CD4-positive, CD25-positive, alpha-beta regulatory T cell (primary cell): ENCODE measurements at regions not wholly inside any gene's neighbourhood (a gene's known extent, or its start where the extent isn't known, plus 50 kb on each side); places are given as distances from the start of the nearest gene placed in this dataset.

Experiments
- ATAC-seq, 2 donors: fragments of 150-1000 bp; cut with Tn5 transposase; one replicate each; pipeline ENCODE4 v1.10.0; 2021; ENCODE audit warnings: low read depth in 2 of 2, moderate number of reproducible peaks in 2 of 2, moderate library complexity in 1 of 2
- DNase-seq, 3 donors: peaks; one replicate each; pipeline versions ENCODE4 v3.0.0 to v3.0.0-alpha.2; 2012 to 2022; ENCODE audit warnings: mixed read lengths in 1 of 3
- H3K27ac ChIP-seq: one replicate; pipeline ENCODE4 v1.7.0; 2013; ENCODE audit warnings: mild to moderate bottlenecking, low read length; ENCODE audit not compliant: insufficient read depth, poor library complexity, severe bottlenecking
- H3K27me3 ChIP-seq: one replicate; pipeline ENCODE4 v1.7.0; 2013; ENCODE audit warnings: low read length; ENCODE audit not compliant: control insufficient read depth, insufficient read depth
- H3K36me3 ChIP-seq: one replicate; pipeline ENCODE4 v1.7.0; 2013; ENCODE audit warnings: mild to moderate bottlenecking, low read length, moderate library complexity; ENCODE audit not compliant: control insufficient read depth, insufficient read depth
- H3K4me1 ChIP-seq: 2 replicates; pipeline ENCODE4 v1.7.0; 2013; ENCODE audit warnings: mild to moderate bottlenecking, low read length; ENCODE audit not compliant: insufficient read depth, control insufficient read depth, poor library complexity, severe bottlenecking
- H3K4me3 ChIP-seq: one replicate; pipeline ENCODE4 v1.7.0; 2013; ENCODE audit warnings: low read depth, mild to moderate bottlenecking, low read length, moderate library complexity
- H3K9me3 ChIP-seq, 2 experiments: 1 replicate in 1 of 2; 2 replicates in 1 of 2; pipeline ENCODE4 v1.7.0; 2013; ENCODE audit warnings: low read length in 2 of 2, mild to moderate bottlenecking in 1 of 2, moderate library complexity in 1 of 2; ENCODE audit not compliant: control insufficient read depth in 2 of 2
- H3K27ac Mint-ChIP-seq, 3 donors: one replicate each; pipeline ENCODE4 v1.8.0; 2020 to 2022; ENCODE audit warnings: mild to moderate bottlenecking in 3 of 3, mixed read lengths in 3 of 3, moderate library complexity in 2 of 3
- H3K27me3 Mint-ChIP-seq: one replicate; pipeline ENCODE4 v1.8.0; 2022; ENCODE audit warnings: mild to moderate bottlenecking, mixed read lengths
- H3K36me3 Mint-ChIP-seq: one replicate; pipeline ENCODE4 v1.8.0; 2020; ENCODE audit warnings: mixed read lengths
- H3K4me1 Mint-ChIP-seq, 4 donors: one replicate each; pipeline ENCODE4 v1.8.0; 2020 to 2022; ENCODE audit warnings: mixed read lengths in 4 of 4, mild to moderate bottlenecking in 1 of 4
- H3K4me3 Mint-ChIP-seq, 4 donors: one replicate each; pipeline ENCODE4 v1.8.0; 2020 to 2022; ENCODE audit warnings: mild to moderate bottlenecking in 4 of 4, mixed read lengths in 4 of 4, moderate library complexity in 3 of 4
- H3K9me3 Mint-ChIP-seq, 7 donors: one replicate each; pipeline ENCODE4 v1.8.0; 2020 to 2022; ENCODE audit warnings: mixed read lengths in 7 of 7, mild to moderate bottlenecking in 3 of 7, moderate library complexity in 2 of 7

DNA sequence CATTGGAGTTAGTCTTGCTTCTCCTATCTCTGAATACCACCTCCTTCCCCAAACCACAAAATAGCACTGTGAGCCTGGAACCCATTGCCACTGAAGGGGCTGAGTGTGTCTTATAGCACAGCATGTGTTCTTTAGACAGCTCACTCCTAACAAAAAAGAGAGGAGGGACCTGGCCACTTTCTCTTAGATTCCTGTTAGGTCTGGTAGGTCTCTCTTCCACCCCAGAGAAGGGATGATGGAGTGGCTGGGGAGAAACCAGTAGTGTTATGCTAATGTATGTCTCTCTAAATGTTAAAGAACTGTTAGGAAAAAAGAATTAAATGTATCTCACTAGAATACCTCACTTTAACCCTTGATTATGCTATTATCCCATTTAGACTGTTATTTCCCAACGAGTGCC, 340.3 kb downstream of the EPHA7 start:
- Mint-ChIP-seq H3K27ac (no peak overlapping the region), H3K27me3 (no peaks in the 10 kb centered on the region)
- H3K36me3 ChIP-seq: no peaks in the 10 kb centered on the region

DNA sequence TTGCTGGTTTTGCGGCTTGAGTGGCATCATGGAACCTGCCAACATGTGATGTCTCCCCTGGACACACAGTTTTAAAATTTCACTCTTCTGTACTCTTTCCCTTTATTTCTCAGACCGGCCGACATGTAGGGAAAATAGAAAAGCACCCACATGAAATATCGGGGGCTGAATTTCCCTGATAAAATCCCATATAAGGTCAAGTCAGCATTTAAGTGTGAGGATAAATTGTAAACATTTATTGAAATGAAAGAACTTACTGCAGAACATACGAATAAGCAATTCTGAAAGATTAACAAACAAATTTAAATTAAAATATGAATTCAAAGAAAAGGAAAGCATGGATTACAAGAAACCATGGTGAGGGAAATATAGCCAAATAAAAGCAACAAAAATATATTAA, 345.5 kb downstream of the EPHA7 start:
- Histone ChIP-seq H3K9me3 (peaks cover 0 to 2% of the 10 kb centered on the region in 2 experiments), H3K27me3 (no peaks in the 10 kb centered on the region), H3K36me3 (no peaks in the 10 kb centered on the region), H3K27ac (no peak overlapping the region), H3K4me1 (no peaks in the 10 kb centered on the region), H3K4me3 (no peak overlapping the region)
- Mint-ChIP-seq H3K4me3 (no peak overlapping the region), H3K4me1 (no peaks in the 10 kb centered on the region), H3K27ac (no peak overlapping the region), H3K27me3 (no peaks in the 10 kb centered on the region), H3K9me3 (peaks cover 0 to 10% (median 1%) of the 10 kb centered on the region in 7 donors), H3K36me3 (no peaks in the 10 kb centered on the region)
- no peak for ATAC-seq
- no peak for DNase-seq

More for the DNA sequence above, 340.3 kb downstream of the EPHA7 start:
- no peaks in the 10 kb centered on the region for H3K27me3 ChIP-seq
- no peak overlapping the region for H3K4me3 ChIP-seq
- H3K4me1 Mint-ChIP-seq: no peaks in the 10 kb centered on the region
- H3K27ac ChIP-seq: no peak overlapping the region
- peaks cover 0 to 3% of the 10 kb centered on the region in 2 experiments for H3K9me3 ChIP-seq
- H3K4me1 ChIP-seq: no peaks in the 10 kb centered on the region
- H3K4me3 Mint-ChIP-seq: no peak overlapping the region
- peaks cover 0 to 6% (median 2%) of the 10 kb centered on the region in 7 donors for H3K9me3 Mint-ChIP-seq
- no peak for DNase-seq
- no peak for ATAC-seq
- no peaks in the 10 kb centered on the region for H3K36me3 Mint-ChIP-seq

DNA sequence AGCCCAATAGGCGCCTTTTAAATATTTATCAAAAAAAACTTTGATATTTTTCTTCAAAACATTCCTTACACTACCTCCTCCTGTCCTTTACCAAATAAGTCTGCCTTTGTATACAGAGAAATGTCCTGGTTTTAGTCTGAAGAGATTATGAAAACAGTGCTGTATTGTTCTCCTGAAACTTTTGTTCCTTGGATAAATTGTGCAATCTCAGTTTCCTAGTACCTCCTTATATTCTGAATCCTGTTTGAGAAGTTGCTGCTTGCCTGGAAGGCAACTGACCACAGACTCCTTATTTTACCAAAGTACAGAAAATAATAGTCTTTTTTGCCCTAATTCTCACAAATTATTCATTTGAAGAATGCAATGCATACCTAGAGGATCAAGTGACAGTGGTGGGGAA, 349.5 kb downstream of the EPHA7 start:
- no peaks in the 10 kb centered on the region for H3K4me1 Mint-ChIP-seq
- Histone ChIP-seq H3K27me3 (no peaks in the 10 kb centered on the region), H3K4me3 (no peak overlapping the region), H3K4me1 (no peaks in the 10 kb centered on the region), H3K27ac (no peak overlapping the region), H3K9me3 (peaks cover 0 to 2% of the 10 kb centered on the region in 2 experiments), H3K36me3 (no peaks in the 10 kb centered on the region)
- H3K9me3 Mint-ChIP-seq: peaks cover 1 to 19% (median 5%) of the 10 kb centered on the region in 7 donors
- no peak overlapping the region for H3K4me3 Mint-ChIP-seq
- no peak overlapping the region for H3K27ac Mint-ChIP-seq
- ATAC-seq (no peak), DNase-seq (no peak)
- H3K27me3 Mint-ChIP-seq: no peaks in the 10 kb centered on the region
- H3K36me3 Mint-ChIP-seq: no peaks in the 10 kb centered on the region

DNA sequence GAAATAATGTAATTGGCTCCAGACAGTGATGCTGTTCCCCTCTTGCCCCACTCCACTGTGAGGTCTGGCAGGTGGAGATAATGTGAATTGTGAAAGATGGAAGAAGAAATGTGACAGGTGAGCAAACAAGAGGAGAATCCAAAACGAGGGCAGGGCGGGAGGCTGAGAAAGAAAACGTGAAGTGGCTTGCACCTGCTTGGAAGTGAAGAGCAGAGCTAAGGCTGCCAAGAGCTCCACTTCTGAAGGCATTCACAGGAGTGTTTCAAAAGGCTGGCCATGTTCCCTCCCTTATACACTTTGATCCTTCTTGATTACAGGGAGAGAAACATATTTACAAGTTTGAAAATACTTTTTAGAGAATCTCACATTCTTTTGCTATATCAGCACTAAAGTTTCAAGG, 359.4 kb downstream of the EPHA7 start:
- H3K27me3 Mint-ChIP-seq: no peaks in the 10 kb centered on the region

DNA sequence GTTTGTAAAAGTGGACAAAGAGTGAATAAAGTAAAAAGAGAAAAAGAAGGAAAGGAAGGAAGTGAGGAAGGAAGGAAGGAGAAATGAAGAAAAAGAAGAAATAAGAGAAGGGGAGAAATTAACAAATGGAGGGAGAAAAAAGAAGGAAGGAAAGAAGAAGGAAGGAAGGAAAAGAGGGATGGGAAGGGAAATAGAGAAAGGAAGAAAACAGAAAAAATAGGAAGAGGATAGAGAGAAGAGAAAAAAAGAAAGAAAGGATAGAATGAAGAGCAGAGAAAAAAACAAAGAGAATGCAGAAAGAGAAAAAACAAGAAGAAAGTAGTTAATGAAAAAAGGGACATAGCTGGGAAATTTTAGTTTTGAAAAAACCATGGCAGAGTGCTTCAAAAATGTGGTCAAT, 361.8 kb downstream of the EPHA7 start:
- H3K4me1 Mint-ChIP-seq: no peaks in the 10 kb centered on the region
- H3K4me1 ChIP-seq: no peaks in the 10 kb centered on the region
- no peak overlapping the region for H3K4me3 ChIP-seq
- H3K27me3 ChIP-seq: no peaks in the 10 kb centered on the region
- no peak for ATAC-seq
- H3K36me3 Mint-ChIP-seq: no peaks in the 10 kb centered on the region
- DNase-seq: no peak
- peaks cover 5 to 24% (median 14%) of the 10 kb centered on the region in 7 donors for H3K9me3 Mint-ChIP-seq
- no peak overlapping the region for H3K27ac ChIP-seq
- H3K9me3 ChIP-seq: no peaks in the 10 kb centered on the region
- no peaks in the 10 kb centered on the region for H3K27me3 Mint-ChIP-seq
- H3K4me3 Mint-ChIP-seq: no peak overlapping the region
- H3K27ac Mint-ChIP-seq: no peak overlapping the region
- H3K36me3 ChIP-seq: no peaks in the 10 kb centered on the region

More for the DNA sequence above, 359.4 kb downstream of the EPHA7 start:
- peaks cover 2 to 14% (median 10%) of the 10 kb centered on the region in 7 donors for H3K9me3 Mint-ChIP-seq
- ATAC-seq: no peak
- Histone ChIP-seq H3K4me3 (no peak overlapping the region), H3K27ac (no peak overlapping the region), H3K4me1 (no peaks in the 10 kb centered on the region), H3K27me3 (no peaks in the 10 kb centered on the region), H3K9me3 (no peaks in the 10 kb centered on the region), H3K36me3 (no peaks in the 10 kb centered on the region)
- H3K36me3 Mint-ChIP-seq: no peaks in the 10 kb centered on the region
- H3K27ac Mint-ChIP-seq: no peak overlapping the region
- no peaks in the 10 kb centered on the region for H3K4me1 Mint-ChIP-seq
- H3K4me3 Mint-ChIP-seq: no peak overlapping the region
- DNase-seq: no peak

DNA sequence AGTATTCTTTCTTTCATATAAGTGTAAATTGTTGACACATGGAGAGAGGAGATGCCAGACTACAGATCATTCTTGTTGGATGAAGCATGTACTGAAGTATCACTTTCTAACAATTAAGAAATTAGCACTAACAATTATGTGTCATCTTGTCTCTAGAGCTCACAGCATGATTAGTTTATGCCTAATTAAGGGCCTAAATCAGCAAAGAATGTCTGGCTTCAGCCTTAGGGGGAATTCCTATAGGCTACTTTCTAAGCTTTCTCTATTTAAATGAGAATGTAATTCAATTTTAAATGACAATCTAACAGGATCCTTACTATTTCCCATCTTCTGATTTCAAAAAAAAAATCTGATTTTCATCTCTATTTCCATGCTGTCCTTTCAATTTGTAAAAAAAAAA, 371.0 kb downstream of the EPHA7 start:
- no peaks in the 10 kb centered on the region for H3K4me1 Mint-ChIP-seq
- ATAC-seq: no peak
- no peak for DNase-seq

DNA sequence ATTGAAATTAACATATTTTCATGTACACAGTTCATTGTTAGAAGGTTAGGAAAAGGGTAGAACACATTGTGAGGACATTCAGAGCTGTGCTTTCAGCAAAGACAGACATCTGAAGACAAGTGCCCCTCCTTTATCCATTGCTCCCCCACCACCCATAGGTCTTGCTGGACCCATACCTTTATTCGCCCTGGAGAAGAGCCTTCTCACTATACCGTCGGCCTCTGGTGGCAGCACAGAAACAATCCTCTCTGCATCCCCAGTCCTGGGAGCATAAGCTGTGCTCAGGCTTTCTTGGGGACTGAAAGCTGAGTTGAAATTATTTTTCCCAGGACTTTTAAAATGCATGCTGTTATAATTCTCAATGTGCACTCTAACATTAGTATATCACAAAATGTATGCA, 372.3 kb downstream of the EPHA7 start:
- no peaks in the 10 kb centered on the region for H3K4me1 Mint-ChIP-seq
- no peaks in the 10 kb centered on the region for H3K9me3 ChIP-seq
- no peaks in the 10 kb centered on the region for H3K36me3 Mint-ChIP-seq
- H3K4me3 Mint-ChIP-seq: no peak overlapping the region
- no peak overlapping the region for H3K27ac Mint-ChIP-seq
- H3K27me3 ChIP-seq: no peaks in the 10 kb centered on the region
- no peaks in the 10 kb centered on the region for H3K4me1 ChIP-seq
- DNase-seq (no peak), ATAC-seq (no peak)
- H3K36me3 ChIP-seq: no peaks in the 10 kb centered on the region
- no peaks in the 10 kb centered on the region for H3K9me3 Mint-ChIP-seq
- H3K27me3 Mint-ChIP-seq: no peaks in the 10 kb centered on the region
- H3K4me3 ChIP-seq: no peak overlapping the region
- no peak overlapping the region for H3K27ac ChIP-seq

More for the DNA sequence above, 371.0 kb downstream of the EPHA7 start:
- no peaks in the 10 kb centered on the region for H3K27me3 ChIP-seq
- Mint-ChIP-seq H3K36me3 (no peaks in the 10 kb centered on the region), H3K4me3 (no peak overlapping the region), H3K27me3 (no peaks in the 10 kb centered on the region), H3K27ac (no peak overlapping the region), H3K9me3 (peaks cover 0 to 5% (median 0%) of the 10 kb centered on the region in 7 donors)
- no peaks in the 10 kb centered on the region for H3K36me3 ChIP-seq
- H3K4me1 ChIP-seq: no peaks in the 10 kb centered on the region
- H3K27ac ChIP-seq: no peak overlapping the region
- H3K4me3 ChIP-seq: no peak overlapping the region
- H3K9me3 ChIP-seq: no peaks in the 10 kb centered on the region

DNA sequence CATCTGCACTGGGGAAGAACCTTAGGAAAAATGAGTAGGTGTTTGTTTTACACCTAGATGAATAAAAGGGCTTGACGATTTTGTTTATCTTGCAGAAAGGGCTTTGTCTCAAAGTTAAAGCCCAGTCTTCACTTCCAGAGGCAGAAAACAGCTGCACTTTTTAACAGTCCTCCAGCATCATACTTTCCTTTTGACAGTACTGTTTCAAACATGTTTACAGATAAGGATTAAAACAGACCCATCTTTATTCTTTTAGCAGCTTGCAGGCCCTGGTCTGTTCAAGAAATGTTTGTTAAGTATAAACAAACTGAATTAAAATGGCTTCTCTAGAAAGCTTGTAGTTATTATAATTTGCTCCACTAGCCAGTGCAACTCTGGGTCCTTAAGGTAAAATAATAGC, 374.2 kb downstream of the EPHA7 start:
- DNase-seq (no peak), ATAC-seq (no peak)
- H3K36me3 Mint-ChIP-seq: no peaks in the 10 kb centered on the region
- Histone ChIP-seq H3K27me3 (no peaks in the 10 kb centered on the region), H3K9me3 (no peaks in the 10 kb centered on the region), H3K27ac (no peak overlapping the region), H3K4me3 (no peak overlapping the region), H3K4me1 (no peaks in the 10 kb centered on the region), H3K36me3 (no peaks in the 10 kb centered on the region)
- H3K4me1 Mint-ChIP-seq: no peaks in the 10 kb centered on the region
- no peak overlapping the region for H3K27ac Mint-ChIP-seq
- H3K27me3 Mint-ChIP-seq: no peaks in the 10 kb centered on the region
- no peak overlapping the region for H3K4me3 Mint-ChIP-seq
- peaks cover 0 to 2% (median 0%) of the 10 kb centered on the region in 7 donors for H3K9me3 Mint-ChIP-seq
